ENCODE measurements at regions not wholly inside any gene's neighbourhood (a gene's known extent, or its start where the extent isn't known, plus 50 kb on each side); places are given as distances from the start of the nearest gene placed in this dataset.

GRCh38 chr2:153052807-153053559 lies 334.6 kb downstream of the ARL6IP6 start:
- intact Hi-C loops (cut with DNase I; ENCODE audit: low total_unique reads), result no loop called here

GRCh38 chr2:153047220-153047619 lies 328.8 kb downstream of the ARL6IP6 start:
- H3K9me3 ChIP-seq, result no peaks in the 10 kb centered on the region
- H3K27ac ChIP-seq, result no peak overlapping the region
- H3K36me3 ChIP-seq, result no peaks in the 10 kb centered on the region
- intact Hi-C loops (cut with DNase I; ENCODE audit: low total_unique reads), result no loop called here
- H3K27me3 ChIP-seq (replicated peaks in 1 of 7), result no peaks in the 10 kb centered on the region
- no peaks in the 10 kb centered on the region for H3K4me1 ChIP-seq
- TF ChIP-seq POLR2A (IDR thresholded peaks at IDR 0.05) (no peak), POLR2AphosphoS5 (IDR thresholded peaks at IDR 0.05) (no peak)
- TF ChIP-seq, protein P1, sequence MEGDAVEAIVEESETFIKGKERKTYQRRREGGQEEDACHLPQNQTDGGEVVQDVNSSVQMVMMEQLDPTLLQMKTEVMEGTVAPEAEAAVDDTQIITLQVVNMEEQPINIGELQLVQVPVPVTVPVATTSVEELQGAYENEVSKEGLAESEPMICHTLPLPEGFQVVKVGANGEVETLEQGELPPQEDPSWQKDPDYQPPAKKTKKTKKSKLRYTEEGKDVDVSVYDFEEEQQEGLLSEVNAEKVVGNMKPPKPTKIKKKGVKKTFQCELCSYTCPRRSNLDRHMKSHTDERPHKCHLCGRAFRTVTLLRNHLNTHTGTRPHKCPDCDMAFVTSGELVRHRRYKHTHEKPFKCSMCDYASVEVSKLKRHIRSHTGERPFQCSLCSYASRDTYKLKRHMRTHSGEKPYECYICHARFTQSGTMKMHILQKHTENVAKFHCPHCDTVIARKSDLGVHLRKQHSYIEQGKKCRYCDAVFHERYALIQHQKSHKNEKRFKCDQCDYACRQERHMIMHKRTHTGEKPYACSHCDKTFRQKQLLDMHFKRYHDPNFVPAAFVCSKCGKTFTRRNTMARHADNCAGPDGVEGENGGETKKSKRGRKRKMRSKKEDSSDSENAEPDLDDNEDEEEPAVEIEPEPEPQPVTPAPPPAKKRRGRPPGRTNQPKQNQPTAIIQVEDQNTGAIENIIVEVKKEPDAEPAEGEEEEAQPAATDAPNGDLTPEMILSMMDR (IDR thresholded peaks at IDR 0.05 in 8 of 11, conservative IDR thresholded peaks at IDR 0.05 in 3 of 11), result no peak
- H3K4me3 ChIP-seq, result no peak overlapping the region
- DNase-seq, result no peak
- WGBS, 5 donors, result 38 to 51% (median 44%) methylated on average over 1 of the region's 1 CpG

More at GRCh38 chr2:153052807-153053559, 334.6 kb downstream of the ARL6IP6 start:
- TF ChIP-seq POLR2A (IDR thresholded peaks at IDR 0.05), result no peak
- TF ChIP-seq, protein P1 (IDR thresholded peaks at IDR 0.05 in 8 of 11, conservative IDR thresholded peaks at IDR 0.05 in 3 of 11), result no peak
- no peak for TF ChIP-seq POLR2AphosphoS5 (IDR thresholded peaks at IDR 0.05)
- 77 to 79% (median 78%) methylated on average over 6 of the region's 6 CpGs for WGBS, 5 donors
- no peaks in the 10 kb centered on the region for H3K4me1 ChIP-seq
- no peaks in the 10 kb centered on the region for H3K9me3 ChIP-seq
- H3K27me3 ChIP-seq (replicated peaks in 1 of 7), result no peaks in the 10 kb centered on the region
- H3K36me3 ChIP-seq, result no peaks in the 10 kb centered on the region
- H3K27ac ChIP-seq, result no peak overlapping the region
- H3K4me3 ChIP-seq, result no peak overlapping the region
- DNase-seq, result no peak

DNA sequence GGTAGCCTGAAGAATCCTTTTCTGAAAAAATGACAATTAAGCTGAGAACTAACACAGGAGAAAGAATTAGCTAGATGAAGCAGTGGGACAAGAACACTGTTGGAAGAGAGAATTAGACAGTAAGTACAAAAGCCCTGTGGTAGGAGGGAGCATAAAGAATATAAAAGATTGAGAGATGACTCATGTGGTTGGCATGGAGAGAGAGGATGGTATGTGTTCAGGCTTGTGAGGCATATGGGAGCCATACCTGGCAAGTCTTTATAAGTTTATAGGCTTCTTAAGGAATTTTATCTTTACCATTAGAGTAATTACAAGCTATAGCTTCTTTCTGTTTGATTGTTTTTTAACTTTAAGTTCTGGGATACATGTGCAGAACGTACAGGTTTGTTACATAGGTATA lies 325.0 kb downstream of the ARL6IP6 start:
- H3K27ac ChIP-seq, result no peak overlapping the region
- no peaks in the 10 kb centered on the region for H3K36me3 ChIP-seq
- H3K4me3 ChIP-seq, result no peak overlapping the region
- WGBS, 5 donors, result 68 to 82% (median 73%) methylated on average over 1 of the region's 1 CpG
- TF ChIP-seq, protein P1 (IDR thresholded peaks at IDR 0.05 in 8 of 11, conservative IDR thresholded peaks at IDR 0.05 in 3 of 11), result no peak
- intact Hi-C loops (cut with DNase I; ENCODE audit: low total_unique reads), result no loop called here
- no peaks in the 10 kb centered on the region for H3K27me3 ChIP-seq (replicated peaks in 1 of 7)
- H3K4me1 ChIP-seq, result no peaks in the 10 kb centered on the region
- DNase-seq, result no peak
- H3K9me3 ChIP-seq, result peaks cover 0 to 9% (median 0%) of the 10 kb centered on the region in 8 donors

GRCh38 chr2:153028626-153029025 lies 310.2 kb downstream of the ARL6IP6 start:
- WGBS, 5 donors, result 82 to 91% (median 88%) methylated on average over 2 of the region's 2 CpGs

More at GRCh38 chr2:153028626-153029025, 310.2 kb downstream of the ARL6IP6 start:
- intact Hi-C loops (cut with DNase I; ENCODE audit: low total_unique reads), result no loop called here
- H3K36me3 ChIP-seq, result no peaks in the 10 kb centered on the region
- H3K27me3 ChIP-seq (replicated peaks in 1 of 7), result no peaks in the 10 kb centered on the region
- no peak overlapping the region for H3K27ac ChIP-seq
- no peak for TF ChIP-seq POLR2A (IDR thresholded peaks at IDR 0.05)
- TF ChIP-seq, protein P1 (IDR thresholded peaks at IDR 0.05 in 8 of 11, conservative IDR thresholded peaks at IDR 0.05 in 3 of 11), result no peak
- no peak for TF ChIP-seq POLR2AphosphoS5 (IDR thresholded peaks at IDR 0.05)
- no peak overlapping the region for H3K4me3 ChIP-seq
- H3K9me3 ChIP-seq, result peaks cover 0 to 14% (median 5%) of the 10 kb centered on the region in 8 donors
- no peaks in the 10 kb centered on the region for H3K4me1 ChIP-seq
- no peak for DNase-seq

Measured in spleen (tissue), 11 donors.